MM.1S (cell line): ENCODE measurements at regions not wholly inside any gene's neighbourhood (a gene's known extent, or its start where the extent isn't known, plus 50 kb on each side); places are given as distances from the start of the nearest gene placed in this dataset.

Source experiments
- DNase-seq: peaks from one replicate; pipeline ENCODE4 v3.0.0-alpha.2; 2015
- H2AFZ ChIP-seq: fragments of 300-600 bp; sonication (generic); 2 replicates; pipeline ENCODE4 v1.6.0; 2016; ENCODE audit warnings: antibody characterized with exemption, low read length
- H3F3A ChIP-seq: fragments of 300-600 bp; sonication (generic); 2 replicates; pipeline ENCODE4 v1.6.1; 2016; ENCODE audit warnings: mild to moderate bottlenecking, antibody characterized with exemption, low read length, moderate library complexity, mixed read lengths; ENCODE audit not compliant: insufficient read depth
- H3K27ac ChIP-seq: fragments of 300-600 bp; sonication (generic); 2 replicates; pipeline ENCODE4 v1.5.1; 2016; ENCODE audit warnings: mild to moderate bottlenecking, low read length
- H3K27me3 ChIP-seq: fragments of 300-600 bp; sonication (generic); replicated peaks from 2 replicates; pipeline ENCODE4 v1.6.0; 2016; ENCODE audit warnings: low read length; ENCODE audit not compliant: insufficient read depth
- H3K36me3 ChIP-seq: fragments of 300-600 bp; sonication (generic); replicated peaks from 2 replicates; pipeline ENCODE4 v1.6.1; 2016; ENCODE audit warnings: mild to moderate bottlenecking, low read length, mixed read lengths; ENCODE audit not compliant: insufficient read depth
- H3K4me1 ChIP-seq: fragments of 300-600 bp; sonication (generic); 2 replicates; pipeline ENCODE4 v1.6.1; 2016; ENCODE audit warnings: low read length, mixed read lengths
- H3K4me2 ChIP-seq: fragments of 300-600 bp; sonication (generic); 2 replicates; pipeline ENCODE4 v1.6.0; 2016; ENCODE audit warnings: low read depth, low read length
- H3K4me3 ChIP-seq: fragments of 300-600 bp; sonication (generic); 2 replicates; pipeline ENCODE4 v1.5.1; 2016; ENCODE audit warnings: low read length, mixed read lengths
- H3K79me2 ChIP-seq: fragments of 300-600 bp; sonication (generic); 2 replicates; pipeline ENCODE4 v1.6.1; 2016; ENCODE audit warnings: mixed run types, low read length, mixed read lengths
- H3K9ac ChIP-seq: fragments of 300-600 bp; sonication (generic); 2 replicates; pipeline ENCODE4 v1.6.1; 2016; ENCODE audit warnings: low read length, mixed read lengths
- H3K9me2 ChIP-seq: fragments of 300-600 bp; sonication (generic); replicated peaks from 2 replicates; pipeline ENCODE4 v1.6.1; 2016; ENCODE audit warnings: mild to moderate bottlenecking, low read length, mixed read lengths; ENCODE audit not compliant: insufficient read depth
- H3K9me3 ChIP-seq: fragments of 300-600 bp; sonication (generic); replicated peaks from 2 replicates; pipeline ENCODE4 v1.6.1; 2016; ENCODE audit warnings: mild to moderate bottlenecking, low read length, mixed read lengths; ENCODE audit not compliant: insufficient read depth
- H4K20me1 ChIP-seq: fragments of 300-600 bp; sonication (generic); 2 replicates; pipeline ENCODE4 v1.6.1; 2016; ENCODE audit warnings: mild to moderate bottlenecking, low read length, moderate library complexity, mixed read lengths; ENCODE audit not compliant: insufficient read depth
- EZH2 ChIP-seq: fragments of 300-600 bp; sonication (generic); optimal IDR thresholded peaks from 2 replicates; pipeline ENCODE3; 2017; ENCODE audit warnings: low read depth, mild to moderate bottlenecking, antibody characterized with exemption, low read length, mixed read lengths
- EZH2phosphoT487 ChIP-seq: fragments of 300-600 bp; sonication (generic); IDR thresholded peaks from 2 replicates; pipeline ENCODE4 v1.6.1; 2018; ENCODE audit warnings: antibody characterized with exemption, low read length
- TF ChIP-seq, protein P1 (sequence below): fragments of 300-600 bp; sonication (generic); IDR thresholded peaks from 2 replicates; pipeline ENCODE4 v1.5.1; 2016; ENCODE audit warnings: antibody characterized with exemption, low read length, mixed read lengths

DNA sequence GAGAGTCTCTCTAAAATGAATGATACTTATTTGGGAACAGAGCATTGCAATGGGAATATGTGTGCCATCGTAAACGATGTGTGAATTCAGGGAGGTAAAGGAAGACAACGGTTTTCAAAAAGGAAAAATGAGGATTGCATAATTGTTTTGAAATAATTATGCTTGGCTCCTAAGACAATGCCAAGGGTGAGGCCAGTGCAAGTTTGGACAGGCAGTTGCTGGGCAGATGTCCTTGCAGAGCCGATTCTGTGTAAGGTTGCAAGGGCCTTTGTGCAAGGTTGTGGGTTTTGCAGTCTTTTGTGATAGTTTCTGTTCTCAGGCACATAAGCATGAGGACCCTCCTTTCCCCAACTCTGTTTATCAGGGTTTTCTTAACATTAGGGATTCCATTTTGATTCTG is 70.0 kb upstream of the ZNF236 start:
- H3K9me2 ChIP-seq, result no peaks in the 10 kb centered on the region
- no peaks in the 10 kb centered on the region for H3K79me2 ChIP-seq
- H2AFZ ChIP-seq, result no peak overlapping the region
- no peaks in the 10 kb centered on the region for H3K4me1 ChIP-seq
- H3K9me3 ChIP-seq, result no peaks in the 10 kb centered on the region
- no peak overlapping the region for H3K27ac ChIP-seq
- H3K4me3 ChIP-seq, result no peak overlapping the region
- no peak overlapping the region for H3K4me2 ChIP-seq
- H3K27me3 ChIP-seq, result no peaks in the 10 kb centered on the region
- no peaks in the 10 kb centered on the region for H3F3A ChIP-seq
- H4K20me1 ChIP-seq, result no peaks in the 10 kb centered on the region
- no peaks in the 10 kb centered on the region for H3K36me3 ChIP-seq
- H3K9ac ChIP-seq, result no peak overlapping the region
- TF ChIP-seq, protein P1, sequence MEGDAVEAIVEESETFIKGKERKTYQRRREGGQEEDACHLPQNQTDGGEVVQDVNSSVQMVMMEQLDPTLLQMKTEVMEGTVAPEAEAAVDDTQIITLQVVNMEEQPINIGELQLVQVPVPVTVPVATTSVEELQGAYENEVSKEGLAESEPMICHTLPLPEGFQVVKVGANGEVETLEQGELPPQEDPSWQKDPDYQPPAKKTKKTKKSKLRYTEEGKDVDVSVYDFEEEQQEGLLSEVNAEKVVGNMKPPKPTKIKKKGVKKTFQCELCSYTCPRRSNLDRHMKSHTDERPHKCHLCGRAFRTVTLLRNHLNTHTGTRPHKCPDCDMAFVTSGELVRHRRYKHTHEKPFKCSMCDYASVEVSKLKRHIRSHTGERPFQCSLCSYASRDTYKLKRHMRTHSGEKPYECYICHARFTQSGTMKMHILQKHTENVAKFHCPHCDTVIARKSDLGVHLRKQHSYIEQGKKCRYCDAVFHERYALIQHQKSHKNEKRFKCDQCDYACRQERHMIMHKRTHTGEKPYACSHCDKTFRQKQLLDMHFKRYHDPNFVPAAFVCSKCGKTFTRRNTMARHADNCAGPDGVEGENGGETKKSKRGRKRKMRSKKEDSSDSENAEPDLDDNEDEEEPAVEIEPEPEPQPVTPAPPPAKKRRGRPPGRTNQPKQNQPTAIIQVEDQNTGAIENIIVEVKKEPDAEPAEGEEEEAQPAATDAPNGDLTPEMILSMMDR, result no peak
- no peak for TF ChIP-seq EZH2
- DNase-seq, result no peak

GRCh38 chr18:76750917-76751890 is 71.2 kb upstream of the ZNF236 start:
- Histone ChIP-seq H3K27me3 (no peaks in the 10 kb centered on the region), H3K9me2 (no peaks in the 10 kb centered on the region), H3F3A (no peaks in the 10 kb centered on the region), H3K79me2 (no peaks in the 10 kb centered on the region), H3K36me3 (no peaks in the 10 kb centered on the region), H2AFZ (no peak overlapping the region), H4K20me1 (no peaks in the 10 kb centered on the region), H3K9ac (no peak overlapping the region), H3K9me3 (no peaks in the 10 kb centered on the region), H3K4me3 (no peak overlapping the region), H3K4me2 (no peak overlapping the region), H3K27ac (no peak overlapping the region), H3K4me1 (no peaks in the 10 kb centered on the region)
- TF ChIP-seq, protein P1, result no peak
- no peak for TF ChIP-seq EZH2phosphoT487
- no peak for TF ChIP-seq EZH2
- no peak for DNase-seq

DNA sequence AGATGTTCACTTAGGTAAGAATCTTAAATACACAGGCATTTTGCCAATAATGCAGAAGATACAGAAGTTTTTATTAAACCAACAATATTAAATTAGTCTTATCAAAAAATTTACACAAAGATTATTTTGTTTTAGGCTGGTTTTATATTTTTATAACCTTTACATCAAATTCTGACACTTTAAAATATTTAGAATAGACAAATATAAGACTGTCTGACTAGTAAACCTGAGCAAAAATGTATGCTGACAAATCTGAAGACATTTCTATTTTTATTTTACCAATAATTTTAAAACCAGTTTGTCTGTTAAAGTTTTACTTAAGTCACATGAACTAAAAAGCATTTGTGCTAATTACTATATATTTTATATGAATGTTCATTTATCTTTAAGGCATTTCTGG is 72.1 kb upstream of the ZNF236 start:
- Histone ChIP-seq H4K20me1 (no peaks in the 10 kb centered on the region), H3K27me3 (no peaks in the 10 kb centered on the region), H3K9me3 (no peaks in the 10 kb centered on the region), H3K9me2 (no peaks in the 10 kb centered on the region), H3K79me2 (no peaks in the 10 kb centered on the region), H2AFZ (no peak overlapping the region), H3K4me2 (no peak overlapping the region), H3K36me3 (no peaks in the 10 kb centered on the region), H3K4me1 (no peaks in the 10 kb centered on the region), H3K4me3 (no peak overlapping the region), H3K9ac (no peak overlapping the region), H3F3A (no peaks in the 10 kb centered on the region), H3K27ac (no peak overlapping the region)
- DNase-seq, result no peak
- no peak for TF ChIP-seq EZH2
- no peak for TF ChIP-seq EZH2phosphoT487
- TF ChIP-seq, protein P1, result no peak
